ENCODE measurements at regions not wholly inside any gene's neighbourhood (a gene's known extent, or its start where the extent isn't known, plus 50 kb on each side); places are given as distances from the start of the nearest gene placed in this dataset.
"Not testable (repeated sequence)": the region's sequence is repeated elsewhere in the genome, so short reads cannot be mapped to it uniquely, and the experiment has no call there.

DNA sequence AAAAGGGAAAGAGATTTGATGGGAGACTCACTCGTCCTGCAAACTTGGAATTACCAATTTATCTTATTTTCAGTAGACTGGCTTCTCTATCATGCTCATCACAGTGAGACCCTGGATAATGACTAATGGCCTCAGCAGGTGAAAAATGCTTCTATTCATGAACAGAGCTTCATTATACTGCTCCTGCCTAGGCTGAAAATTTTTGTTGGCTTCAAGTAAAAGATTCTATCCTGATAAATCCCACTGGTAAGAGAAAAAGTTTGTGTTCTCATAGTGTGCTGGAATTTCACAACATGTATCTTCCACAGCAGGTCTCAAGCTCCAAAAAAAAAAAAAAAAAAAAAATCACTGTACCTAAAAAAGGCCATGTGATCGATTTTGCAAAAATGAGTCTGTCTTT, 329.3 kb upstream of the FZD8 start:
- Histone ChIP-seq H3K36me3 (no peaks in the 10 kb centered on the region), H3K4me3 (no peak overlapping the region), H3K9me3 (peaks cover 0 to 4% (median 0%) of the 10 kb centered on the region in 4 donors), H3K27me3 (no peaks in the 10 kb centered on the region), H3K27ac (no peak overlapping the region), H3K4me1 (no peaks in the 10 kb centered on the region)
- intact Hi-C loops (cut with DNase I; ENCODE audit: low total_unique reads): no loop called here
- DNase-seq: no peak
- WGBS, 5 donors: 80 to 87% (median 82%) methylated on average over 2 of the region's 2 CpGs
- TF ChIP-seq POLR2A (IDR thresholded peaks at IDR 0.05) (no peak), POLR2AphosphoS5 (IDR thresholded peaks at IDR 0.05) (no peak), CTCF (IDR thresholded peaks at IDR 0.05) (no peak), EP300 (IDR thresholded peaks at IDR 0.05) (no peak)

DNA sequence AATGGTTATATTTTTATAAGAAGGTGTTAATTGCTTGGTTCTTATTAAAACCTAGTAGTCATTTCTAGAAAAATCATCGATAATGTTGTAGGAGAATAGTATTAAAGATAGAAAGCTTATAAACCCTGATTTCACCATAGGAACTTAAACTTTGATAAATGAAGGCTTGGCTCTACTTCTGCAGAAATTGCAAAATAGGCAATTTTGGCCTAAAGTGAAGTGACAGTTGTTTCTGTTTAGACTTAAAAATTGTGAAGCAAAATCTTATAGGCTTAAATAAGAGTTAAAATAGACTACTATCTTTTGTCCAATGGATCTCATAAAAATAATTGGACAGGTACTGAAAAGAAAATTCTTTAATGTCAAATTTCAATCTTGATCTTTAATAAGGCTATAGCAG, 321.6 kb upstream of the FZD8 start:
- H3K9me3 ChIP-seq: no peaks in the 10 kb centered on the region
- no peak for DNase-seq
- TF ChIP-seq EP300 (IDR thresholded peaks at IDR 0.05) (no peak), POLR2A (IDR thresholded peaks at IDR 0.05) (no peak), CTCF (IDR thresholded peaks at IDR 0.05) (no peak), POLR2AphosphoS5 (IDR thresholded peaks at IDR 0.05) (no peak)
- WGBS, 5 donors: 82 to 96% (median 89%) methylated on average over 1 of the region's 1 CpG
- H3K4me3 ChIP-seq: no peak overlapping the region
- intact Hi-C loops (cut with DNase I; ENCODE audit: low total_unique reads): no loop called here
- H3K27me3 ChIP-seq: no peaks in the 10 kb centered on the region
- peaks cover 0 to 2% (median 0%) of the 10 kb centered on the region in 4 donors for H3K4me1 ChIP-seq
- no peaks in the 10 kb centered on the region for H3K36me3 ChIP-seq
- H3K27ac ChIP-seq: no peak overlapping the region

GRCh38 chr10:35961501-35961900, 319.4 kb upstream of the FZD8 start:
- Histone ChIP-seq H3K27ac (no peak overlapping the region), H3K9me3 (no peaks in the 10 kb centered on the region), H3K4me1 (peaks cover 0 to 6% (median 0%) of the 10 kb centered on the region in 4 donors), H3K27me3 (no peaks in the 10 kb centered on the region), H3K36me3 (no peaks in the 10 kb centered on the region), H3K4me3 (no peak overlapping the region)
- DNase-seq: no peak
- intact Hi-C loops (cut with DNase I; ENCODE audit: low total_unique reads): no loop called here
- TF ChIP-seq POLR2A (IDR thresholded peaks at IDR 0.05): no peak
- TF ChIP-seq EP300 (IDR thresholded peaks at IDR 0.05): no peak
- TF ChIP-seq POLR2AphosphoS5 (IDR thresholded peaks at IDR 0.05): no peak
- no peak for TF ChIP-seq CTCF (IDR thresholded peaks at IDR 0.05)
- 89 to 95% (median 93%) methylated on average over 3 of the region's 3 CpGs for WGBS, 5 donors

- no peaks in the 10 kb centered on the region for H3K9me3 ChIP-seq
- no peak overlapping the region for H3K4me3 ChIP-seq
- 62 to 66% (median 64%) methylated on average over 7 of the region's 7 CpGs for WGBS, 5 donors
- peak in 1 of 2 donors; percentile 41 for DNase-seq
- no peaks in the 10 kb centered on the region for H3K36me3 ChIP-seq
- H3K27me3 ChIP-seq: no peaks in the 10 kb centered on the region
- H3K4me1 ChIP-seq: peaks cover 0 to 6% (median 0%) of the 10 kb centered on the region in 4 donors
- TF ChIP-seq POLR2A (IDR thresholded peaks at IDR 0.05): no peak
- TF ChIP-seq EP300 (IDR thresholded peaks at IDR 0.05): no peak
- no peak for TF ChIP-seq POLR2AphosphoS5 (IDR thresholded peaks at IDR 0.05)
- intact Hi-C loops (cut with DNase I; ENCODE audit: low total_unique reads): no loop called here
- peak overlapping the region in 1 of 5 donors; percentile 46 for H3K27ac ChIP-seq
These were observed 317.2 kb upstream of the FZD8 start for GRCh38 chr10:35959252-35959651.

DNA sequence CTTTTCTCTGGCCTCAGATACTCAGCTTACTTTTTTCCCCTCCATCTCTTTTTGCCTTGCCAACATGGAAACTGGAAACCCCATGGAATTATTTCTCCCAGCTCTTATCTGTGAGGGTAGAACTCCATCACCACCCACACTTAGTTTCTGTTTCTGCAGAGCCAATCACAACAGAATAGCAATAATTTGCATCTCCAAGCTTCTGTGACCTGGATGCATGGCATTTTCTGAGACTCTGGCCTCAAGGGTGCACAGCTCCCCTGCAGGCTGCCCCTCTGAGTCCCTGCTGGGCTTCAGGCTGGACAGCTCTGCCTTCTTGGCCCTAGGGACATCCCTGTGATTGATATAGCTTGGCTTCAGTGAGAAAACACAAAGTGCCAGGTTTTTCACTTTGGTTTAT, 316.5 kb upstream of the FZD8 start:
- H3K4me1 ChIP-seq; H3K9me3 ChIP-seq; intact Hi-C loops (cut with DNase I; ENCODE audit: low total_unique reads); H3K4me3 ChIP-seq; H3K27me3 ChIP-seq; H3K27ac ChIP-seq; H3K36me3 ChIP-seq; DNase-seq: not testable (repeated sequence)
